H9 (cell line): ENCODE measurements at regions not wholly inside any gene's neighbourhood (a gene's known extent, or its start where the extent isn't known, plus 50 kb on each side); places are given as distances from the start of the nearest gene placed in this dataset.

Experiments
- DNase-seq: peaks from one replicate; pipeline ENCODE4 v3.0.0-alpha.2; 2017
- H2AFZ ChIP-seq: one replicate; pipeline ENCODE4 v1.6.1; 2013; ENCODE audit warnings: mild to moderate bottlenecking, low read length, control low read depth, moderate library complexity
- H2AK5ac ChIP-seq: 2 replicates; pipeline ENCODE4 v1.6.1; 2013; ENCODE audit warnings: low read length, control low read depth, mixed read lengths; ENCODE audit not compliant: insufficient read length
- H2BK120ac ChIP-seq: one replicate; pipeline ENCODE4 v1.6.1; 2013; ENCODE audit warnings: low read depth, mild to moderate bottlenecking, low read length, control low read depth, inconsistent platforms; ENCODE audit not compliant: poor library complexity, severe bottlenecking
- H2BK12ac ChIP-seq: 2 replicates; pipeline ENCODE4 v1.6.1; 2013; ENCODE audit warnings: low read length, control low read depth, mixed read lengths, low read depth; ENCODE audit not compliant: insufficient read length
- H2BK15ac ChIP-seq: 2 replicates; pipeline ENCODE4 v1.6.1; 2013; ENCODE audit warnings: low read depth, low read length, control low read depth
- H2BK20ac ChIP-seq: one replicate; pipeline ENCODE4 v1.6.1; 2013; ENCODE audit warnings: low read depth, mild to moderate bottlenecking, low read length, control low read depth, inconsistent platforms; ENCODE audit not compliant: poor library complexity, severe bottlenecking
- H2BK5ac ChIP-seq: 2 replicates; pipeline ENCODE4 v1.6.1; 2013; ENCODE audit warnings: low read length, control low read depth, mixed read lengths; ENCODE audit not compliant: insufficient read length
- H3K14ac ChIP-seq: 2 replicates; pipeline ENCODE4 v1.6.1; 2013; ENCODE audit warnings: low read length, control low read depth; ENCODE audit not compliant: insufficient read depth
- H3K18ac ChIP-seq: 2 replicates; pipeline ENCODE4 v1.6.1; 2013; ENCODE audit warnings: low read depth, mild to moderate bottlenecking, mixed read lengths, low read length, control low read depth; ENCODE audit not compliant: insufficient read length
- H3K23ac ChIP-seq: 2 replicates; pipeline ENCODE4 v1.6.1; 2013; ENCODE audit warnings: low read length, control low read depth, mixed read lengths, low read depth; ENCODE audit not compliant: insufficient read length
- H3K23me2 ChIP-seq: 2 replicates; pipeline ENCODE4 v1.6.1; 2013; ENCODE audit warnings: low read depth, mild to moderate bottlenecking, mixed read lengths, low read length, control low read depth; ENCODE audit not compliant: insufficient read length, poor library complexity, severe bottlenecking
- H3K27ac ChIP-seq: 2 replicates; pipeline ENCODE4 v1.5.1; 2013; ENCODE audit warnings: low read length, control low read depth, mixed read lengths, low read depth; ENCODE audit not compliant: insufficient read length
- H3K27me3 ChIP-seq: 2 replicates; pipeline ENCODE4 v1.6.1; 2013; ENCODE audit warnings: low read length, control low read depth, inconsistent platforms; ENCODE audit not compliant: insufficient read depth
- H3K4ac ChIP-seq: 2 replicates; pipeline ENCODE4 v1.6.1; 2013; ENCODE audit warnings: low read depth, mild to moderate bottlenecking, control low read depth, inconsistent platforms, low read length, moderate library complexity
- H3K4me1 ChIP-seq: 2 replicates; pipeline ENCODE4 v1.6.1; 2013; ENCODE audit warnings: low read length, control low read depth, inconsistent platforms; ENCODE audit not compliant: insufficient read depth
- H3K4me2 ChIP-seq: 2 replicates; pipeline ENCODE4 v1.6.1; 2013; ENCODE audit warnings: low read length, control low read depth, mixed read lengths; ENCODE audit not compliant: insufficient read length, insufficient read depth
- H3K56ac ChIP-seq: 2 replicates; pipeline ENCODE4 v1.6.1; 2013; ENCODE audit warnings: low read depth, mild to moderate bottlenecking, mixed read lengths, low read length, control low read depth; ENCODE audit not compliant: insufficient read length
- H3K79me1 ChIP-seq: 2 replicates; pipeline ENCODE4 v1.6.1; 2013; ENCODE audit warnings: low read depth, mild to moderate bottlenecking, moderate library complexity, low read length, control low read depth, inconsistent platforms; ENCODE audit not compliant: insufficient read depth, poor library complexity, severe bottlenecking
- H3K79me2 ChIP-seq: 2 replicates; pipeline ENCODE4 v1.6.1; 2013; ENCODE audit warnings: low read length, control low read depth, inconsistent platforms; ENCODE audit not compliant: insufficient read depth
- H3K9ac ChIP-seq: 2 replicates; pipeline ENCODE4 v1.6.1; 2013; ENCODE audit warnings: low read length, control low read depth, mixed read lengths; ENCODE audit not compliant: insufficient read length; ENCODE audit errors: extremely low read depth
- H3K9me3 ChIP-seq: one replicate; pipeline ENCODE4 v1.6.1; 2013; ENCODE audit warnings: low read depth, low read length, inconsistent platforms; ENCODE audit not compliant: control insufficient read depth
- H3T11ph ChIP-seq: one replicate; pipeline ENCODE4 v1.6.1; 2013; ENCODE audit warnings: mild to moderate bottlenecking, low read length, control low read depth, inconsistent platforms
- H4K20me1 ChIP-seq: one replicate; pipeline ENCODE4 v1.6.1; 2013; ENCODE audit not compliant: control insufficient read depth, insufficient read length, insufficient read depth
- H4K5ac ChIP-seq: 2 replicates; pipeline ENCODE4 v1.6.1; 2013; ENCODE audit warnings: low read depth, mild to moderate bottlenecking, mixed read lengths, low read length, control low read depth; ENCODE audit not compliant: insufficient read length
- H4K8ac ChIP-seq: replicated peaks from 2 replicates; pipeline ENCODE4 v1.6.1; 2013; ENCODE audit warnings: low read length, control low read depth, mixed read lengths, low read depth; ENCODE audit not compliant: insufficient read length
- H4K91ac ChIP-seq: 2 replicates; pipeline ENCODE4 v1.6.1; 2013; ENCODE audit warnings: low read depth, mild to moderate bottlenecking, moderate library complexity, mixed read lengths, low read length, control low read depth; ENCODE audit not compliant: insufficient read length
- H3K27ac Mint-ChIP-seq, 3 experiments: 2 replicates in 2 of 3; 3 replicates in 1 of 3; pipeline ENCODE4 v1.8.0; 2020 to 2021; ENCODE audit warnings: mixed read lengths in 3 of 3, mild to moderate bottlenecking in 1 of 3, moderate library complexity in 1 of 3
- H3K27me3 Mint-ChIP-seq: 2 replicates; pipeline ENCODE4 v1.8.0; 2021; ENCODE audit warnings: low read depth, mild to moderate bottlenecking, moderate library complexity, mixed read lengths
- H3K36me3 Mint-ChIP-seq, 3 experiments: 2 replicates in 2 of 3; 3 replicates in 1 of 3; pipeline ENCODE4 v1.8.0; 2020 to 2021; ENCODE audit warnings: low read depth in 3 of 3, mixed read lengths in 3 of 3; ENCODE audit not compliant: insufficient read depth in 1 of 3
- H3K4me1 Mint-ChIP-seq, 2 experiments: 2 replicates each; pipeline ENCODE4 v1.8.0; 2020; ENCODE audit warnings: mixed read lengths in 2 of 2
- H3K4me3 Mint-ChIP-seq, 2 experiments: 2 replicates in 1 of 2; 3 replicates in 1 of 2; pipeline ENCODE4 v1.8.0; 2020 to 2021; ENCODE audit warnings: mild to moderate bottlenecking in 2 of 2, mixed read lengths in 2 of 2, moderate library complexity in 1 of 2
- H3K9me3 Mint-ChIP-seq, 2 experiments: 2 replicates in 1 of 2; 3 replicates in 1 of 2; pipeline ENCODE4 v1.8.0; 2020; ENCODE audit warnings: mild to moderate bottlenecking in 2 of 2, mixed read lengths in 2 of 2, moderate library complexity in 1 of 2
- WGBS: extraction: QIAGEN DNeasy Blood & Tissue Kit; methylation state at CpG from one replicate; pipeline ENCODE4 v1.1.7; 2013; ENCODE audit warnings: missing lambda C conversion rate, low lambda C conversion rate, mixed read lengths; ENCODE audit not compliant: insufficient read length; ENCODE audit errors: extremely low coverage; 5-methylcytosine and 5-hydroxymethylcytosine counted together
- TF ChIP-seq, protein P1 (sequence below): fragments of 200-600 bp; sonication (generic); conservative IDR thresholded peaks from 3 replicates; pipeline ENCODE4 v1.8.0; 2021; ENCODE audit warnings: antibody characterized with exemption, mild to moderate bottlenecking

DNA sequence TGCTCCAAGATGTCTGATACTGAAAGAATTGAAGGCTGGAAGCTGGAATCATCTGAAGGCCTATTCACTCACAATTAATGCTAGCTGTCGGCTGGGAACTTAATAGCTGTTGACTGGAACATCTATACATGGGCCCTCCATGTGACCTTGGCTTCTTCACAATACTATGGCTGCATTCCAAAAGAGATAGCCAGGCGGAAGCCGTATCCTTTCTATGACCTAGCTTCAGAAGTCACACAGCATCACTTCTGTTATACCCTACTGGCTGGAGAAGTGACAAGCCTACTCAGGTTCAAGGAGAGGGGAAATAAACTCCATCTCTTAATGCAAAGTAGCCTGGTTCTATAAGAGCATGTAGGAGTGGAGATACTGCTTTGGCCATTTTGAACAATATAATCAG is 50.9 kb upstream of the SPRED1 start:
- no peak overlapping the region for H3K4me3 Mint-ChIP-seq
- Histone ChIP-seq H2BK12ac (no peak overlapping the region), H3K27me3 (no peaks in the 10 kb centered on the region), H3K23me2 (no peaks in the 10 kb centered on the region), H2BK120ac (no peak overlapping the region), H3K18ac (no peak overlapping the region), H4K20me1 (no peaks in the 10 kb centered on the region), H2BK15ac (no peak overlapping the region), H3K4me2 (no peak overlapping the region), H3K79me1 (no peaks in the 10 kb centered on the region), H4K8ac (no peak overlapping the region), H3K27ac (no peak overlapping the region), H3K79me2 (no peaks in the 10 kb centered on the region), H3K56ac (no peak overlapping the region), H2AK5ac (no peak overlapping the region), H3K14ac (no peak overlapping the region), H4K5ac (no peak overlapping the region), H2AFZ (no peak overlapping the region), H3K9ac (no peak overlapping the region), H2BK5ac (no peak overlapping the region), H2BK20ac (no peak overlapping the region), H4K91ac (no peak overlapping the region), H3K4me1 (no peaks in the 10 kb centered on the region), H3K9me3 (no peaks in the 10 kb centered on the region), H3T11ph (no peak overlapping the region), H3K23ac (no peak overlapping the region), H3K4ac (no peak overlapping the region)
- no peak for DNase-seq
- no peaks in the 10 kb centered on the region for H3K36me3 Mint-ChIP-seq
- TF ChIP-seq, protein P1, sequence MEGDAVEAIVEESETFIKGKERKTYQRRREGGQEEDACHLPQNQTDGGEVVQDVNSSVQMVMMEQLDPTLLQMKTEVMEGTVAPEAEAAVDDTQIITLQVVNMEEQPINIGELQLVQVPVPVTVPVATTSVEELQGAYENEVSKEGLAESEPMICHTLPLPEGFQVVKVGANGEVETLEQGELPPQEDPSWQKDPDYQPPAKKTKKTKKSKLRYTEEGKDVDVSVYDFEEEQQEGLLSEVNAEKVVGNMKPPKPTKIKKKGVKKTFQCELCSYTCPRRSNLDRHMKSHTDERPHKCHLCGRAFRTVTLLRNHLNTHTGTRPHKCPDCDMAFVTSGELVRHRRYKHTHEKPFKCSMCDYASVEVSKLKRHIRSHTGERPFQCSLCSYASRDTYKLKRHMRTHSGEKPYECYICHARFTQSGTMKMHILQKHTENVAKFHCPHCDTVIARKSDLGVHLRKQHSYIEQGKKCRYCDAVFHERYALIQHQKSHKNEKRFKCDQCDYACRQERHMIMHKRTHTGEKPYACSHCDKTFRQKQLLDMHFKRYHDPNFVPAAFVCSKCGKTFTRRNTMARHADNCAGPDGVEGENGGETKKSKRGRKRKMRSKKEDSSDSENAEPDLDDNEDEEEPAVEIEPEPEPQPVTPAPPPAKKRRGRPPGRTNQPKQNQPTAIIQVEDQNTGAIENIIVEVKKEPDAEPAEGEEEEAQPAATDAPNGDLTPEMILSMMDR, result no peak
- H3K4me1 Mint-ChIP-seq, result peaks cover 3 to 6% of the 10 kb centered on the region in 2 experiments; a peak in 3 of 4 replicates
- H3K27me3 Mint-ChIP-seq, result peaks cover 2% of the 10 kb centered on the region; the same call in 1 of the 2 replicates
- H3K27ac Mint-ChIP-seq, result no peak overlapping the region; a peak in 1 of 7 replicates
- no CpG with 5 or more reads among the region's 3 CpGs for WGBS
- H3K9me3 Mint-ChIP-seq, result no peaks in the 10 kb centered on the region; a peak in 1 of 5 replicates
